ENCODE measurements at regions not wholly inside any gene's neighbourhood (a gene's known extent, or its start where the extent isn't known, plus 50 kb on each side); places are given as distances from the start of the nearest gene placed in this dataset.

DNA sequence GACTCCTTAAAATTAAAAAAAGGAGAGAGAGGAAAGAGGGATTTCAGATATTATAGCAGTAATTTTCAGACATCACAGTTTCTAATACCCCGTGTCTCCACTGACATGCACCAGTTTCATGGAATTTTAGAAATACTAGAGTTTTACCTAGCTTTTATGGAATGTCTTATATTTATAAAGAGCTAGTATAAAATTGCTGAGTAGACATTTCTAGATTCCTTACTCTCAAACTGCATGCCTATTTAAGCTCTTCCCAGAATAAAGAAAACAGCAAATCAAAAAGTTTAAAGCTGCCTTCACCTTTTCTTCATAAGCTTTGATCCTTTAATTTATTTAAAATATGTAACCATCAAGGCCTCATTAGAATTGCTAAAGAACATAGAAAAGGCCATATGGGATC is 247.4 kb upstream of the IL12A start:
- no peak for TF ChIP-seq POLR2AphosphoS5 (IDR thresholded peaks at IDR 0.05)
- TF ChIP-seq, protein P1, sequence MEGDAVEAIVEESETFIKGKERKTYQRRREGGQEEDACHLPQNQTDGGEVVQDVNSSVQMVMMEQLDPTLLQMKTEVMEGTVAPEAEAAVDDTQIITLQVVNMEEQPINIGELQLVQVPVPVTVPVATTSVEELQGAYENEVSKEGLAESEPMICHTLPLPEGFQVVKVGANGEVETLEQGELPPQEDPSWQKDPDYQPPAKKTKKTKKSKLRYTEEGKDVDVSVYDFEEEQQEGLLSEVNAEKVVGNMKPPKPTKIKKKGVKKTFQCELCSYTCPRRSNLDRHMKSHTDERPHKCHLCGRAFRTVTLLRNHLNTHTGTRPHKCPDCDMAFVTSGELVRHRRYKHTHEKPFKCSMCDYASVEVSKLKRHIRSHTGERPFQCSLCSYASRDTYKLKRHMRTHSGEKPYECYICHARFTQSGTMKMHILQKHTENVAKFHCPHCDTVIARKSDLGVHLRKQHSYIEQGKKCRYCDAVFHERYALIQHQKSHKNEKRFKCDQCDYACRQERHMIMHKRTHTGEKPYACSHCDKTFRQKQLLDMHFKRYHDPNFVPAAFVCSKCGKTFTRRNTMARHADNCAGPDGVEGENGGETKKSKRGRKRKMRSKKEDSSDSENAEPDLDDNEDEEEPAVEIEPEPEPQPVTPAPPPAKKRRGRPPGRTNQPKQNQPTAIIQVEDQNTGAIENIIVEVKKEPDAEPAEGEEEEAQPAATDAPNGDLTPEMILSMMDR (IDR thresholded peaks at IDR 0.05) = no peak
- no peak for TF ChIP-seq EP300 (IDR thresholded peaks at IDR 0.05; ENCODE audit: low read depth)
